ENCODE measurements at regions not wholly inside any gene's neighbourhood (a gene's known extent, or its start where the extent isn't known, plus 50 kb on each side); places are given as distances from the start of the nearest gene placed in this dataset.

GRCh38 chr12:90074086-90074485 lies 365.4 kb upstream of the ATP2B1 start:
- Histone ChIP-seq H3K27me3 (ENCODE audit: insufficient read depth, low read length) (no peaks in the 10 kb centered on the region), H3K4me2 (ENCODE audit: low read length) (no peak overlapping the region), H3K27ac (ENCODE audit: low read depth, low read length) (no peak overlapping the region), H3K9ac (ENCODE audit: low read length) (no peak overlapping the region), H4K20me1 (ENCODE audit: insufficient read depth, low read length) (no peaks in the 10 kb centered on the region), H2AFZ (ENCODE audit: low read depth, low read length) (no peak overlapping the region), H3K79me2 (ENCODE audit: insufficient read depth, low read length) (no peaks in the 10 kb centered on the region), H3K36me3 (ENCODE audit: insufficient read depth, low read length) (no peaks in the 10 kb centered on the region), H3K4me1 (ENCODE audit: insufficient read depth, low read length) (no peaks in the 10 kb centered on the region), H3K4me3 (ENCODE audit: insufficient read depth, low read depth, low read length) (no peak overlapping the region), H3K9me3 (ENCODE audit: insufficient read depth, low read depth, low read length) (no peaks in the 10 kb centered on the region)
- H3K36me3 Mint-ChIP-seq (ENCODE audit: low read depth, unreplicated experiment): no peaks in the 10 kb centered on the region
- no peak overlapping the region for H3K4me3 Mint-ChIP-seq (ENCODE audit: unreplicated experiment)
- no peak overlapping the region for H3K27ac Mint-ChIP-seq (ENCODE audit: unreplicated experiment)
- DNase-seq (ENCODE audit: low read depth): no peak
- H3K4me1 Mint-ChIP-seq (ENCODE audit: low read depth, unreplicated experiment): peaks cover 9% of the 10 kb centered on the region
- TF ChIP-seq, protein P1, sequence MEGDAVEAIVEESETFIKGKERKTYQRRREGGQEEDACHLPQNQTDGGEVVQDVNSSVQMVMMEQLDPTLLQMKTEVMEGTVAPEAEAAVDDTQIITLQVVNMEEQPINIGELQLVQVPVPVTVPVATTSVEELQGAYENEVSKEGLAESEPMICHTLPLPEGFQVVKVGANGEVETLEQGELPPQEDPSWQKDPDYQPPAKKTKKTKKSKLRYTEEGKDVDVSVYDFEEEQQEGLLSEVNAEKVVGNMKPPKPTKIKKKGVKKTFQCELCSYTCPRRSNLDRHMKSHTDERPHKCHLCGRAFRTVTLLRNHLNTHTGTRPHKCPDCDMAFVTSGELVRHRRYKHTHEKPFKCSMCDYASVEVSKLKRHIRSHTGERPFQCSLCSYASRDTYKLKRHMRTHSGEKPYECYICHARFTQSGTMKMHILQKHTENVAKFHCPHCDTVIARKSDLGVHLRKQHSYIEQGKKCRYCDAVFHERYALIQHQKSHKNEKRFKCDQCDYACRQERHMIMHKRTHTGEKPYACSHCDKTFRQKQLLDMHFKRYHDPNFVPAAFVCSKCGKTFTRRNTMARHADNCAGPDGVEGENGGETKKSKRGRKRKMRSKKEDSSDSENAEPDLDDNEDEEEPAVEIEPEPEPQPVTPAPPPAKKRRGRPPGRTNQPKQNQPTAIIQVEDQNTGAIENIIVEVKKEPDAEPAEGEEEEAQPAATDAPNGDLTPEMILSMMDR (IDR thresholded peaks at IDR 0.05; ENCODE audit: insufficient read depth, low read depth, low read length): no peak
- no peak for TF ChIP-seq EZH2 (IDR thresholded peaks at IDR 0.05; ENCODE audit: insufficient read depth, low read length)
- FAIRE-seq: no peak
- peaks cover 3% of the 10 kb centered on the region for H3K27me3 Mint-ChIP-seq (ENCODE audit: low read depth, unreplicated experiment)
- H3K9me3 Mint-ChIP-seq (ENCODE audit: unreplicated experiment): peaks cover 7% of the 10 kb centered on the region

- FAIRE-seq (no peak), DNase-seq (ENCODE audit: low read depth) (no peak)
- Mint-ChIP-seq H3K36me3 (ENCODE audit: low read depth, unreplicated experiment) (no peaks in the 10 kb centered on the region), H3K27ac (ENCODE audit: unreplicated experiment) (no peak overlapping the region), H3K4me1 (ENCODE audit: low read depth, unreplicated experiment) (peaks cover 8% of the 10 kb centered on the region), H3K9me3 (ENCODE audit: unreplicated experiment) (peaks cover 7% of the 10 kb centered on the region), H3K4me3 (ENCODE audit: unreplicated experiment) (no peak overlapping the region), H3K27me3 (ENCODE audit: low read depth, unreplicated experiment) (peaks cover 3% of the 10 kb centered on the region)
- no peak overlapping the region for H3K4me3 ChIP-seq (ENCODE audit: insufficient read depth, low read depth, low read length)
- no peaks in the 10 kb centered on the region for H4K20me1 ChIP-seq (ENCODE audit: insufficient read depth, low read length)
- no peaks in the 10 kb centered on the region for H3K36me3 ChIP-seq (ENCODE audit: insufficient read depth, low read length)
- TF ChIP-seq EZH2 (IDR thresholded peaks at IDR 0.05; ENCODE audit: insufficient read depth, low read length): no peak
- TF ChIP-seq, protein P1 (IDR thresholded peaks at IDR 0.05; ENCODE audit: insufficient read depth, low read depth, low read length): no peak
- no peaks in the 10 kb centered on the region for H3K79me2 ChIP-seq (ENCODE audit: insufficient read depth, low read length)
- H3K9ac ChIP-seq (ENCODE audit: low read length): no peak overlapping the region
- no peak overlapping the region for H3K4me2 ChIP-seq (ENCODE audit: low read length)
- H3K4me1 ChIP-seq (ENCODE audit: insufficient read depth, low read length): no peaks in the 10 kb centered on the region
- no peaks in the 10 kb centered on the region for H3K9me3 ChIP-seq (ENCODE audit: insufficient read depth, low read depth, low read length)
- no peak overlapping the region for H3K27ac ChIP-seq (ENCODE audit: low read depth, low read length)
- H3K27me3 ChIP-seq (ENCODE audit: insufficient read depth, low read length): no peaks in the 10 kb centered on the region
- no peak overlapping the region for H2AFZ ChIP-seq (ENCODE audit: low read depth, low read length)
Measured at GRCh38 chr12:90071996-90072395, 363.4 kb upstream of the ATP2B1 start.

GRCh38 chr12:90069711-90070110 lies 361.1 kb upstream of the ATP2B1 start:
- Histone ChIP-seq H3K27me3 (ENCODE audit: insufficient read depth, low read length) (no peaks in the 10 kb centered on the region), H3K4me2 (ENCODE audit: low read length) (no peak overlapping the region), H3K9ac (ENCODE audit: low read length) (no peak overlapping the region), H3K4me1 (ENCODE audit: insufficient read depth, low read length) (no peaks in the 10 kb centered on the region), H3K79me2 (ENCODE audit: insufficient read depth, low read length) (no peaks in the 10 kb centered on the region), H3K27ac (ENCODE audit: low read depth, low read length) (no peak overlapping the region), H2AFZ (ENCODE audit: low read depth, low read length) (no peak overlapping the region), H4K20me1 (ENCODE audit: insufficient read depth, low read length) (no peaks in the 10 kb centered on the region), H3K4me3 (ENCODE audit: insufficient read depth, low read depth, low read length) (no peak overlapping the region), H3K36me3 (ENCODE audit: insufficient read depth, low read length) (no peaks in the 10 kb centered on the region), H3K9me3 (ENCODE audit: insufficient read depth, low read depth, low read length) (no peaks in the 10 kb centered on the region)
- TF ChIP-seq EZH2 (IDR thresholded peaks at IDR 0.05; ENCODE audit: insufficient read depth, low read length): no peak
- TF ChIP-seq, protein P1 (IDR thresholded peaks at IDR 0.05; ENCODE audit: insufficient read depth, low read depth, low read length): no peak
- H3K4me3 Mint-ChIP-seq (ENCODE audit: unreplicated experiment): no peak overlapping the region
- peaks cover 8% of the 10 kb centered on the region for H3K4me1 Mint-ChIP-seq (ENCODE audit: low read depth, unreplicated experiment)
- H3K27me3 Mint-ChIP-seq (ENCODE audit: low read depth, unreplicated experiment): no peaks in the 10 kb centered on the region
- no peaks in the 10 kb centered on the region for H3K36me3 Mint-ChIP-seq (ENCODE audit: low read depth, unreplicated experiment)
- no peak for FAIRE-seq
- DNase-seq (ENCODE audit: low read depth): no peak
- no peak overlapping the region for H3K27ac Mint-ChIP-seq (ENCODE audit: unreplicated experiment)
- H3K9me3 Mint-ChIP-seq (ENCODE audit: unreplicated experiment): peaks cover 2% of the 10 kb centered on the region
